Suprapubic skin (tissue), 4 donors: ENCODE measurements at regions not wholly inside any gene's neighbourhood (a gene's known extent, or its start where the extent isn't known, plus 50 kb on each side); places are given as distances from the start of the nearest gene placed in this dataset.
"Not testable (repeated sequence)": the region's sequence is repeated elsewhere in the genome, so short reads cannot be mapped to it uniquely, and the experiment has no call there.

Experiments
- CTCF ChIP-seq, 2 donors: fragments of 200-600 bp in 1 of 2; fragments of 450-650 bp in 1 of 2; sonication (generic) in 1 of 2; IDR thresholded peaks; one replicate each; pipeline ENCODE4 v1.5.1; 2016 to 2019; ENCODE audit warnings: antibody characterized with exemption in 2 of 2, mild to moderate bottlenecking in 1 of 2, moderate library complexity in 1 of 2
- EP300 ChIP-seq: sonication (generic); formaldehyde crosslinking; IDR thresholded peaks from one replicate; pipeline ENCODE4 v1.6.1; 2017; ENCODE audit warnings: antibody characterized with exemption
- POLR2A ChIP-seq, 2 donors: fragments of 450-650 bp; IDR thresholded peaks; one replicate each; pipeline ENCODE4 v1.6.1; 2017; ENCODE audit warnings: antibody characterized with exemption in 2 of 2, mild to moderate bottlenecking in 2 of 2, moderate library complexity in 2 of 2
- POLR2AphosphoS5 ChIP-seq, 3 donors: sonication (generic); formaldehyde crosslinking; IDR thresholded peaks; one replicate each; pipeline ENCODE4 v1.6.1; 2017; ENCODE audit warnings: antibody characterized with exemption in 3 of 3

GRCh38 chr9:66812967-66813366 is 87.6 kb upstream of the ZNF658 start:
- TF ChIP-seq CTCF (IDR thresholded peaks at IDR 0.05); POLR2AphosphoS5 (IDR thresholded peaks at IDR 0.05); POLR2A (IDR thresholded peaks at IDR 0.05); EP300: not testable (repeated sequence)
